HepG2 (cell line): ENCODE measurements at regions not wholly inside any gene's neighbourhood (a gene's known extent, or its start where the extent isn't known, plus 50 kb on each side); places are given as distances from the start of the nearest gene placed in this dataset.

Experiments used
- FOXP1 ChIP-seq, 2 experiments: fragments of 450-650 bp in 1 of 2; IDR thresholded peaks; 2 replicates each; pipeline ENCODE4 v1.6.1; 2017 to 2018; ENCODE audit warnings: antibody characterized with exemption in 1 of 2
- KLF6 ChIP-seq: IDR thresholded peaks from 2 replicates; pipeline ENCODE4 v1.8.0; 2016; ENCODE audit warnings: missing biosample characterization, missing genetic modification reagents
- MTF1 ChIP-seq: sonication (generic); formaldehyde crosslinking; IDR thresholded peaks from 2 replicates; pipeline ENCODE4 v1.5.0; 2020; ENCODE audit warnings: missing genetic modification reagents
- RERE ChIP-seq: IDR thresholded peaks from 2 replicates; pipeline ENCODE4 v1.6.1; 2016; ENCODE audit warnings: low read depth, missing genetic modification reagents, missing compliant biosample characterization
- THAP11 ChIP-seq: IDR thresholded peaks from 2 replicates; pipeline ENCODE4 v1.6.1; 2016; ENCODE audit warnings: missing biosample characterization, missing genetic modification reagents
- ZBTB7B ChIP-seq: sonication (generic); formaldehyde crosslinking; IDR thresholded peaks from 2 replicates; pipeline ENCODE4 v1.4.0; 2020; ENCODE audit warnings: missing genetic modification reagents
- TF ChIP-seq, protein P1 (sequence below): sonication (generic); formaldehyde crosslinking; IDR thresholded peaks from 2 replicates; pipeline ENCODE4 v1.9.0; 2021; ENCODE audit warnings: missing genetic modification reagents, borderline replicate concordance

DNA sequence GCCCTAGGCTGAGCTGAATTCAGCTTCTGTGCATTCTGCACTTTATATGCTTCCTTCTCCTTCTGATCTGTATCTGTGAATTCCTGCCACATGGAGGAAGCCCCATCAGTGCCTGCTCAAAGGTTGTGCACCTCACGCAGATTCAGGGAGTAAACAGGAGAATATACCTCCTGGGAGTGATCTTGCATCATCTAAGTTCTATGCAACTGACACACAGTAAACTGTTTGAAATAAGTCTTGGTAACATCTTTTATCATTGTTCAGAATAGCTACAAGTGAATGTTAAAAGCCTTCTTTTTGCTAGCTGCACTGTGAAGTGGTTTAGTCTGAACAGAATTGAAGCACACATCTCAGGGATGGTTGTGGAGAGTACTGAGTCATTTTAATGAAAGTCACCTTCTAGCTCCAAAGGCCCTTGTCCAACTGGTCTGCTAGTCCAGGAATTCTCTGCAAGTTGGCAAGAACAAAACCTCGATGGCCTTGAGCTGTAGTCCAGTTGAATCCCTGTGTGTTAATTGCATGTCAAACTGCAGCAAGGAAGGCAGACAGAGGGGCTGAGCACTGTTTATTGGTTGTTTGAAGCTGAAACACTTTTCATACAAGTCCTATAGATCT lies 215.0 kb downstream of the WNT5A start:
- TF ChIP-seq, protein P1, sequence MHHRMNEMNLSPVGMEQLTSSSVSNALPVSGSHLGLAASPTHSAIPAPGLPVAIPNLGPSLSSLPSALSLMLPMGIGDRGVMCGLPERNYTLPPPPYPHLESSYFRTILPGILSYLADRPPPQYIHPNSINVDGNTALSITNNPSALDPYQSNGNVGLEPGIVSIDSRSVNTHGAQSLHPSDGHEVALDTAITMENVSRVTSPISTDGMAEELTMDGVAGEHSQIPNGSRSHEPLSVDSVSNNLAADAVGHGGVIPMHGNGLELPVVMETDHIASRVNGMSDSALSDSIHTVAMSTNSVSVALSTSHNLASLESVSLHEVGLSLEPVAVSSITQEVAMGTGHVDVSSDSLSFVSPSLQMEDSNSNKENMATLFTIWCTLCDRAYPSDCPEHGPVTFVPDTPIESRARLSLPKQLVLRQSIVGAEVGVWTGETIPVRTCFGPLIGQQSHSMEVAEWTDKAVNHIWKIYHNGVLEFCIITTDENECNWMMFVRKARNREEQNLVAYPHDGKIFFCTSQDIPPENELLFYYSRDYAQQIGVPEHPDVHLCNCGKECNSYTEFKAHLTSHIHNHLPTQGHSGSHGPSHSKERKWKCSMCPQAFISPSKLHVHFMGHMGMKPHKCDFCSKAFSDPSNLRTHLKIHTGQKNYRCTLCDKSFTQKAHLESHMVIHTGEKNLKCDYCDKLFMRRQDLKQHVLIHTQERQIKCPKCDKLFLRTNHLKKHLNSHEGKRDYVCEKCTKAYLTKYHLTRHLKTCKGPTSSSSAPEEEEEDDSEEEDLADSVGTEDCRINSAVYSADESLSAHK: no peak
- TF ChIP-seq ZBTB7B (CRISPR knock-in tag): no peak
- no peak for TF ChIP-seq MTF1 (CRISPR knock-in tag)
- TF ChIP-seq FOXP1 (IDR thresholded peaks at IDR 0.05): no peak
- TF ChIP-seq FOXP1 (CRISPR knock-in tag; IDR thresholded peaks at IDR 0.05): no peak
- no peak for TF ChIP-seq THAP11 (CRISPR knock-in tag)
- no peak for TF ChIP-seq KLF6 (CRISPR knock-in tag)
- no peak for TF ChIP-seq RERE (CRISPR knock-in tag)
